NCI-H1417 treated with DMSO at 0.1 percent for 48 hours (cell line): ENCODE measurements at regions not wholly inside any gene's neighbourhood (a gene's known extent, or its start where the extent isn't known, plus 50 kb on each side); places are given as distances from the start of the nearest gene placed in this dataset.
A peak's percentile ranks its signal among the peaks of the same experiment; 100 is the strongest.

ENCODE experiments used
- DNase-seq: peaks from one replicate; lab custom pipeline; 2025; lab: John Stamatoyannopoulos, UW

DNA sequence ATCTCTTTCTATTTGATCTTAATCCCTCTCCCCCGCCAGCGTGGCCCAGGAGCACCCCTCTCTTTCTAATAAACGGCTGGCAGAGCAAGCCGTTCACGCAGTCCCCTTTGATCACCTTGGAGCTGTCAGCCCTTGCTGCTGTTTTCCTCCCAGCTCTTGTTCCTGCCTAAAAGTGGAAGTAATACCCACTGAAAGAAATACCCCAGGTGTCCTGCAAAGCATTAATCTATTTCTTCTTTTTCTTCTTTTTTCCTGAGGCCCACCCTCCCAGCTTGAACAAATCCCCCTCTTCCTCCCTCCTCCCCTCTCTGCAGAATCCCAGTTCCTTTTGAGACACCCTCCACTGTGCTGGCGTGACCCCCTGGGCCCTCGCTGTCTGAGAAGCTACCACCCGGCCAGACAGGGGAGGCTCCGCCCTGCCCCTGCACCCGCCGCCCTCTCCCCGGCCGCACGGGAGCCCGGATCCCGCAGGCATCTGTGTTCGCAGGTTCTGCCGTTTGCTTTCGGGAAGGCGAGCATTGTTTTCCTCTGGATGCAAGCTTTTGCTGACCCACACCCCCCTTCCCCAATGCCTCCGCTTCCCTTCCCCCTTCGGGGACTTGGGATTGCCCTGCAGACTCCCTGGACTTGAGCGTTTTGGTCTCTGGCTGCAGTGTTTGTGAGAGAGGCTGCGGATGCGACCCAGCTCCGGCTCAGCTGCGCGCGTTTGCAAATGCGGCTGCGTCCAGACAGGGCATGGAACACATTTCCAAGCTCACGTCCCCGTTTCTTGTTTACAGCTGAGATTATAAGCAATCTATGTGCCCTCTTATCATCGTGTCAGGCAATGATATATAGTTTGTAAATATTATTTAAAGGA, 631.5 kb downstream of the NYAP2 start:
- peak; percentile 60 for DNase-seq

DNA sequence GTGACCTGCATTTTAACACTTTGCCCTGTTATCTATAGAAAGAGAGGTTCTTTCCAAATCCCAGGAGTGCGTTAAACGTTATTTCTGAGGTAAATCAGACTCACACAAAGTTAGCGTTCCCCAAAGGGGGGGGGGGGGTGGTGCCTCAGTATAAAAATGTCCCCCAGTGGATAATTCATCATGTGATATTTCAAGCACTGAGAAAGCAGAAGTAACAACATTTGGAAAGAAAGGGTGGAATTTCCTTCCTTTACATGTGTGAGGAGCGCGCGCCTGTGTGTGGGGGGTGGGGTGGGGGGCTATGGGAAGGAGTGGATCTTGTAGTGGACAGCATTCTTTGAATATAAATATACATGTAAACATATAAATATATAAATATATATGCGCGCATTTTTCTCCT, 630.9 kb downstream of the NYAP2 start:
- DNase-seq: no peak

DNA sequence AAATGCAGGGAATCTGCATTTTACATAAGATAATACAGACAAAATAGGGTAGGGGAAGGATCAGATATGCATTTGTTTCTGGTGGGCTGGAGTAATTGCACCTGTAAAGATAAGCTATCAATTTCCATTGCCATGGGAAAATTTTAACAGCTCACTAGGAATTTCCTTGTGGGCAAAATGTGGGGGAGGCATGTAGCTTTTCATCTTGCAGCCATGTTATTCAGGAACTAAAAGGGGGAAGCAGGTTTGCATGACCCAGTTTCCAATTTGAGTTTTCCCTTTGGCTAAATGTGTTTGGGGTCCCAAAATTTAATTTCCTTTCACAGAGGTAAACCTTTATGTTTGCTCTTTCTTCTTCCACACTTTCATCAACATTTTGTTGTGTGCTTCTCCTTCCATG, 624.4 kb downstream of the NYAP2 start:
- DNase-seq: no peak

DNA sequence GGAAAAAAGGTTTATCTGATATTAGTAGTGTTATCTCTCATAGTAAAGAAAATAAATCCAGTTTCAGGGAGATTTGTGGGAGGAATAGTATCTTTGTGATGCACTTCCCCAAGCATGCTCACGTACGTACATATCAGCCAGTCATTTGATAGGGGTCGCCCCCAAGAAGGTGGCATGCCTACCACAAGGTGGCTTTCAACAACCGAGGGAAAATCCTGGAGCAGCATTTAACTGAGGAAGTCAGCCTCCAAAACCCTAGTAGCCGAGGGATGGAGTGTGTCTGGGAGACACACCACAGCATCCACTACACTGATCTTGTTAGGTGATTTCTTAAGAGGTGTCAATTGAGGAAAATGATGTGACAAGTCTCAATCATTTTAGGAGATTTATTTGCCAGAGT, 623.9 kb downstream of the NYAP2 start:
- DNase-seq: no peak

DNA sequence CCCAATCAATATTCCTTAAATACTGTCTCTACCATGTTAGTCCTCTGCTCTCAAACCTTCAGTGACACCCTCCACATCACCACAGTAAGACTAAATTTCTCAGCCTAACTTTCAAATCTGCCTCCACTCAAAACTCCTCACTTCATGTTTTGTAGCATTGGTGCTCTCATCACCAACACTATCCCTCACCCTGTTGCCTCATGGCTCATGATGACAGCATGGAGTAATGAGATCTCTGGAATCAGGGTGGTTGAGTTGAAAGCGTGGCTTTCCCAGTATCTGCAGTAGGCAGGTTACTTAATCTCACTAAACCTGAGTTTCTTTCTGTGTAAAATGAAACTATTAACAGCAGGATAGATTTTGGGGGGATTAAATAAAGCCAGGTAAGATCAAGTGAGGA, 621.4 kb downstream of the NYAP2 start:
- DNase-seq: no peak

DNA sequence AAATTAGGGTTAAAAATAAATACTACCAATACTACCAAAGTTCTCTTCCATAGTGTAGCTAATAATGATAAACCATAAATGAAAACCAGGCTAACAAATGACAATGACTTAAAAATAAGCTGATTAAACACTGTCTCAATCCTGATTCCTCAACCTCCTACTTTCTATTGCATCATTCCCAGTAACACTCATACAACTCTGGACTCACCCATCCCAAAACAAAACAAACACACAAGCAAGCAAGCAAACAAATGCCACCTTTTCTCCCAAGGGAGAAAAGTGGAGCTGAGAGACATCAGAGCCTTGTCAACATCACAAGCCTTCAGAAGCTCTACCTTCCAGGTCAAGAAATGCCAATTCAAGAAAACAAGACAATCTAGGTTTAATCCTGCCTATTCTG, 620.7 kb downstream of the NYAP2 start:
- DNase-seq: no peak

DNA sequence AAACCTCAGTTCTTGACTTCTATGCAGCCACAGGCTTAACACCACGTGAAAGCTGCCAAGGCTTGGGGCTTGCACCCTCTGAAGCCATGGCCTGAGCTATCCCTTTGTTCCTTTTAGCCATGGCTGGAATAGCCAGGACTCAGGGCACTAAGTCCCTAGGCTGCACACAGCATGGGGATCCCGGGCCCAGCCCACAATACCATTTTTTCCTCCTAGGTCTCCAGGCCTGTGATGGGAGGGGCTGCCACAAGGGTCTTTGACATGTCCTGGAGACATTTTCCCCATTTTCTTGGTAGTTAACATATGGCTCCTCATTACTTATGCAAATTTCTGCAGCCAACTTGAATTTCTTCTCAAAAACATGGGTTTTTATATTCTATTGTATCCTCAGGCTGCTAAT, 619.1 kb downstream of the NYAP2 start:
- no peak for DNase-seq

DNA sequence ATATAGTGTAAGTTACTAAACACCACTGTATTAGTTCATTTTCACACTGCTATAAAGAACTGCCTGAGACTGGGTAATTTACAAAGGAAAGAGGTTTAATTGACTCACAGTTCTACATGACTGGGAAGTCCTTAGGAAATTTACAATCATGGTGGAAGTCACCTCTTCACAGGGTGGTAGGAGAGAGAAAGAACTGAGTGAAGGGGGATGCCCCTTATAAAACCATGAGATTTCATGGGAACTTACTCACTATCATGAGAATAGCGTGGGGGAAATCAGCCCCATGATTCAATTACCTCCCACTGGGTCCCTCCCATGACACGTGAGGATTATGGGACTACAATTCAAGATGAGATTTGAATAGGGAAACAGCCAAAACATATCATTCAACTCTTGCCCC, 618.0 kb downstream of the NYAP2 start:
- DNase-seq: no peak

DNA sequence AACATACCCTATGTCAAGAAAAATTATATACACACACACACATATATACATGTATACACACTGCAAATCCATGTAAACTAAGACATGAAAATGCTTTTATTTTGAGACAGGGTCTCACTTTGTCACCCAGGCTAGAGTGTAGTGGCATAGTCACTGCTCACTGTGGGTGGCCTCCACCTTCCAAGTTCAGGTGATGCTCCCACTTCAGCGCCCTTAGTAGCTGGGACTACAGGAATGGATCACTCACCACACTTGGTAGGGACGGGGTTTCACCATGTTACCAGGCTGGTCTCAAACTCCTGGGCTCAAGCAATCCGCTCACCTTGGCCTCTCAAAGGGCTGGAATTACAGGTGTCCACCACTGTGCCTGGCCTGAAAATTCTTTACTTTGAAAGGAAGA, 617.6 kb downstream of the NYAP2 start:
- DNase-seq: no peak

DNA sequence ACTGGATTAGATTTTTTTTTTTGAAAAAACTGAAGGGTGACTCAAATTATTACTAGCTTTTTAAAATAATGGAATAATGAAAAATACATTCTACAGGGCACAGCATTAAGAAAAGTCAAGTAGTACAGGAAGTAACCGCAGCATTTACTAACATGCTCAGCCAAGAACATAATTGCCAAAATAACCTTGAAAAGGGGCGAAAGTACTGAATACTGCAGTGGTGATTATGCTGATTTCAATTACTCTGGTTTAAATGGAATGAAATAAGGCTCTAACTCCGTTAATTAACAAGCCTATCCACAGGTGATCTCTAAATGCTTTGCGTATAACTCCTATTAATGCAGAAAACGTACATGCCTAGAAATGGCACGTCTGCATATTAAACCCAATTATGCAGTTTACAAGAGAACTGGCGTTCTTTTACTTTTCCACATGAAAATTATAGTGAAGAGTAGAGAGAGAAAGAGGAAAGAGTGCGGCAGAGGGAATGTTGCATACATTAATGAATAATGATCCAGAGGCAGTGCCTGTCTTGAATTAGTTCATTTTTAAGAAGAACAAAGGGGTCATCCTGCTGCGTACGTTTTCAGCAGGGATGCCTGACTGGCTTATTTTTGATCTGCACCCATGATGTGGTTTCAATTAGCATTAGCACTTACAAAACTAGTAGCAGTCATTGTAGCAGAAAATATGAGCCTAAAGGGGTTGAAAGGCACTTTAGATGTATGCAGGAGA, 612.4 kb downstream of the NYAP2 start:
- no peak for DNase-seq

DNA sequence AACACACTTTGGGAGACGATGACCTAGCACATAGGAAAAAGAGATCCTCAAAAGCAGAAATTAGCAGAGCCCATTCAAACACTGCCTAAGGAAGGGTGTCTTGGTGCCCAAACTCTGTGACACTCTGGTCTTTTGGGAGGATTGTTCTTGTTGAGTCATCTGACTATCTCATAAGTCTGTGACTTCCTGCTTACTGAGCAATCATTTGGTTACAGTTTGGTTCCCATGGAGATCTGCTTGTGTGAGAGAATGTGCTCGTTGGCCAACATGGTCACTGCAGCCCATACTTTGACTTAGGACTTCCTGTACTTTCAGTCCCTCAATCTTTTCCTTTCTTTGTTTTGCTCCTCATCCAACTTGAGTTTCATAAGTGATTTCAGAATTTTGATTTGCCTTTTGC, 602.9 kb downstream of the NYAP2 start:
- DNase-seq: no peak

DNA sequence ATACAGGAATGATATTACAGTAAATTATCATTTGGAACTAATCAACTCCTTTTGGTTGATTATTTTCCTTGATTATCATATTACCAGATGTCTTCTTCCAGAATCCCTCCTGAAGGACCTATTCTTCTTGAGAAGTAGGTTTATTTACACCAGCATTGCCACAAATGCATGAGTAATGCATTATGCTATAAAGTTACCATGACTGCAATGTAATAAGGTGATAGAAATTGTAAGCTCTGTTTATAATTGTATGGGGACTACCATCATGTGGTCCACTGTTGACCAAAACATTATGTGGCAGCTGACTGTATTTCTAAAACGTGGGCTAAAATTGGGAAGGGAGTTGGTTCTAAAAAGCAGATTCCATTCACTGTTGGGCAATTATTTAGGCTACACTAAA, 602.2 kb downstream of the NYAP2 start:
- no peak for DNase-seq

DNA sequence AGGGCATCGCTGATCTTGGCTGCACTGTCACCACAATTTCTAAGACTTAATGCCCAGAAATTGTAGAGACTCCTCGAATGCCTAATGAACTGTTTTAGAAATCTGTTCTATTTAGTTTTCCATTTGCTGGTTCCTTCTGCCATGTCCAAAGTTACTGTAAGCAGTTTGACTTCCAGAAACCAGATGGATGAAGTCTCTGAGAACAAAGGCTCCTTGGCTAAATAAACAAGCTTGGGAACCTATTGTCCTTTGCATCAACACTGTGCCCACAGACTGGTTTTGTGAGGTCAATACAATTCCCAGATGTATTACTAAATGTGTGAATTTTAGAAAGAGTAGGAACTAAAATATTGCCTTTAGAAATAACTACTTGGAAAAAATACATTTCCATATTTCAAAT, 600.2 kb downstream of the NYAP2 start:
- DNase-seq: no peak

DNA sequence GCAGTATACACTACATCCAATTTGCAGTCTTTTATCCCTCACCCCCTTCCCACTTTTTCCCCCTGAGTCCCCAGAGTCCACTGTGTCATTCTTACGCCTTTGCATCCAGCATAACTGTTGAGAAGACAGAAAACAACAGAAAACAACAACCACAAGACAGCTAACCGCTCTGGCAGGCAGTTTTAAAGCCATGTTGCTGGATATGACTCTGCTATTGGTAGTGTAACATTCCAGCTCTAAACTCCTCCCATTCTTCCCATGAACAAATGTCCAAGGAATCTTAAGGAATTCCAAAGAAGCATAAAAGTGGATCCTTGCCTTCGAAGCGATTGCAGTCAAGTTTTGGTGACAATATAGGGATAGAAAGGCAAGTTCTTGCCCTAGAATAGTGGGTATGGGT, 599.1 kb downstream of the NYAP2 start:
- no peak for DNase-seq

DNA sequence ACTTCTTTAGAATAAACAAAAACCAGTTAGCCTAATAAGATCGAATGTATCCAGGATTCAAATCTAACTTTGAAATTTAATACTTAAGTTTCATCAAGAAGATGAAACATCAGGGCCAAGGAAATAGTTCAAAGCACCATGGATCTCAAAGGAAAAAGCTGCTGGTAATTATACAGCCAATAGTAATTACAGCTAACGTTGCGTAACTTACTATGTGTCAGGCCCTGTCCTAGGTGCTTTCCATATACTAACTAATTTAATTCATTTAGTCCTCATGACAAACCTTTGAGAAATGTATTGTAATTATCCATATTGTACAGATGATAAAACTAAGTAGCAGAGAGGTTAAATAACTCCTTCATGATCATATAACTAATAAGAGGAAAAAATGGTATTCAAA, 598.6 kb downstream of the NYAP2 start:
- DNase-seq: no peak

DNA sequence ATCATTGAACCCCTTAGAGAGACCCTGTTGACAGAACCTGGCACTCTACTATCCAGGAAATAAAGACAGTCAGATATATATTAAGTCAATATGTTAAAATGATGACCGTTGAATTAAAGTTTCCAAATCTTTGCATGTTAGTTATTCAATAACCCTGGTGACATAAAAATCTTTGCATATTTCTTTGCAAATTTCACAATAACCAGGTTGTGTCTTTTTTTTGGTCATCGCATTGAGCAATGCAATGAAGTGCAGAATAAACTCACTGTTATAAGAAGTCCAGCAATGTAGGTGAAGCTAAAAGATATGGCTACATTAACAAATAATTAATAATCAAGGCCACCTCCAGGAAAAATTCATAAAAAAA, 596.9 kb downstream of the NYAP2 start:
- DNase-seq: no peak

DNA sequence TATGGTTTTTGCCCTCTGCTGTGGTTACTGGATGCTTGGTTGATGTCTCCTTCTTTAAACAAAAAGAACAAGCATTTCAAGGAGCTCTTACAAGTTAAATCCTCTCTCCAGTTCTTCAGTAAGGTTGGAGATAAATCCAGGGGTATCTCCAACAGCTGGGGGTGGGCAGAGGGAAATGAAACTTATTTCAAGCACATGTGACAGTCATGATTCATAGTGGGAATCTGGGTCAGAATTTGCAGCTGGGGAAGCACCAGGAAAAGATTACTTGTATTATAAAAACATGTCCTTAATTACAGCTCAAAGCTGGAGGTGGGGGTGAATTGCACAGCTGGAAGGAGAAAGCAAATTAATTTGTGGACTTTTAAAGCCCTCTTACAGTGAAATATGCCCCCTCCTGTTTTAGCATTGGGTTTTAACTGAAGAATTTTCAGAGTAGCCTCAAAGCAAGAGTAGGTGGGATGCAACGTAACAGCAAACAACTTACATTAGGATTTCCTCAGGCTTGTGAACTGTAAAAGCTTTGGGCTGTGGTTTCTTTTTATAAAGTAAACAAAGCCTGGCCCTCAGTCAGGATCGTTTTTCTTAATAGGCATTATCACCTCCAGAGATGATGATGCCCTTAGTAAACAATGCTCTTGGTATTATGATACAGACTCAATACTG, 596.4 kb downstream of the NYAP2 start:
- DNase-seq: no peak

DNA sequence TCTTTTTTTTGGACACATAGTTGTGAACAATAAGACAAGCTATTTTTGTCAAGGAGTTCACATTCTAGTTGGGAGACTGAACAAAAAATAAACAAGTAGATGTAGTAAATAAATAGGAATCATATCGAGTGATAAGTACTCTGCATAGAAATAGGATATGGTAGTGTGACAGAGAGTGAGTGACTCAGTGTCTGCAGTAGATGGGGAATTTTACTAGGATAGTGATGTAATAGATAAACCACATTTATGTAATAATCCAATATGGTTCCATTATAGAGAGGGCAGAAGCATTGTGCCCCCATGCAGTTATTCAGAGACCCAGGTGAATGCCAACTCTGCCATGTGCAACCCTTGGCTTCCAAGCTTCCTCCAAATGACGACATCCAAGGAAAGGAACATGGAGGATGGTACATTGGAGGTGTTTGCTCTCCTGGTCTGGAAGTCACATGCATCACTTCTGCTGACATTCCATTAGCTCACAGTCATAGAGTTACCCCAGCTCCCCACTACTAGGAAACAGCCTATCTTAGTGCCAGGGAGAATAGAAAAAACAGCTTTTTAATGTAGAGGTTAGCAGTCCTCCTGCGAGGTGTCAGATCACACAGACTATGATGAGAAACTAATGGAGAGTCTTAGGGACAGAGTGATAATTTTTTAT, 595.4 kb downstream of the NYAP2 start:
- no peak for DNase-seq

DNA sequence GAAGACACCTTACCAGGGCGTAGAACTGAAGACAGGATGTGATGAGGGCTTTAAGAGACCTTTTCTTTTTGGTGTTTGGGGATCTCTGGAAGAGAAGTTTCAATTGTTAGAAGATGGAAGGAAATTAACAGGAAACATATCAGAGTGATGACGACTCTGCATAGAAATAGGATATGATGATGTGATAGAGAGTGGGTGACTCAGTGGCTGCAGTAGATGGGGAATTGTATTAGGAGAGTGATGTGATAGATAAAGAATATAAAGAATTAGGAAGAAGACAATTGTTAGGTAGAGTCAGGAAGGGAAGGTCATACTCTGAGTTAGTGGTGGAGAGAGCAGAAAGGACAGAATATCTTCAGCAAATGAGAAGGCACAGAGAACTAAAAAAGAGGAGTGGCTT, 593.9 kb downstream of the NYAP2 start:
- DNase-seq: no peak

DNA sequence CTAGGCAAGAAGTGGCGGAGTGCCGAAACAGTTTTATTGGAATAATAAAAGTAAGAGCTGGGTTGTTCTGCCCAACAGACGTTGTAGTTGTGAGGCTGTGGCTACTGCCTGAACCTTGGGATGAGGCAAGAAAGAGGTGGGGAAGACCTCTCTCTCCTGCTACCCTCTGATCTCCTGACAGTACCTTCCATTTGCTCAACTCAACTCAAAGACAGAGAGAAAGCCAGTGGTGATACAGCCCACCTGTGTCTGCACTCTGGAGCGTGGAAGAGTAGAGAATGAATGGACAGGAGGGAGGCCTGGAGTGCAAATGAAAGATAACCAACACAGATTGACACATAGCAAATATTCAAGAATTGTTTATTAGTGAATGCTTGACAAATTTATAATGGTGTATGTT, 590.3 kb downstream of the NYAP2 start:
- no peak for DNase-seq

DNA sequence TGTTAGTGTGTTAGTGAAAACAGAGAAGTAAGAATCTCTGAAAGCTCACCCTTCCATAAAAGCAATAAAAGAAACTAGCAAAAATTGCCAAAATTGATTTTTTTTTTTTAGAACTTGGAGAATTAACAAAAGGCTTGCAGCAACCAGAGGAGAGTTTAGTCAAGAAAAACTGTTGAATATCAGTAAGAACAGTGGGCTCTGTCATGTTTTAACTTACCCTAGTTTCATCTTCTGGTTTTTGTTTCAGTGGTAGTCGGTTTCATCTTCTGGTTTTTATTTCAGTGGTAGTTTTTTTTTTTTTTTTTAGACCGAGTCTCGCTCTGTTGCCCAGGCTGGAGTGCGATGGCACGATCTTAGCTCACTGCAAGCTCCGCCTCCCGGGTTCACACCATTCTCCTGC, 580.9 kb downstream of the NYAP2 start:
- no peak for DNase-seq

DNA sequence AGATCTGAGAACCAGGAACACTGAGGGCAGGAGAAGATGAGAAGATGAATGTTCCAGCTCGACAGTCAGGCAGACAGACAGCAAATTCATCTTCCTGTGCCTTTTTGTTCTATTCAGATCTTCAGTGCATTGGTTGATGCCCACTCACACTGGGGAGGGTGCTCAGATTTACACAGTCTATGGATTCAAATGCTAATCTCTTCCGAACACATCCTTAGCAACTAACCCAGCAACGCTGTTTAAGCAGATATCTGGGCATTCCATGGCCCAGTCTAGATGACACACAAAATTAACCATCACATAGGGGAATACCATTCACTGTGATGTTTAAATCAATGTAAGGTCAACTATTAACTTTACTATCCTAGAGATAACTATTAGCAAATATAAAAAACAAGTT, 571.9 kb downstream of the NYAP2 start:
- no peak for DNase-seq

DNA sequence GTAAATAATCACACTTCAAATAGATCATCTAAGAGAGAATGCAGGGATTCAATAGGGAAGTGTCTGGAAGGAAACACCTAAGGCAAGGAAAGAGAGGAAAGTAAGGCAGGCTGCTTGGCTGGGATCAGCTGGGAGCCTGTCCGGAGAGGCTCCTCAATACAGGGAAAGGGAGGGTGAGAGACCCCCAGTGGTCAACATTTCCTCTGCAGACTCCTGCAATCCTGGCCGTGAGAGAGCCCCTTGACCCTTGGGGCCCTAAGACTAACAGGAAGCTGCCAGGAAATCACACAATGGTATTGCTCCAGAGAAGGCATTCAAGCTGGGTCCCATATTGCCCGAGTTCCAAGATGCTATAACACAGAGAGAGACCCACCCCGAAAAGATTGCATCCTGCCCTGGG, 549.4 kb downstream of the NYAP2 start:
- DNase-seq: no peak
